Nephron progenitor cell (in vitro differentiated cells): ENCODE measurements at regions not wholly inside any gene's neighbourhood (a gene's known extent, or its start where the extent isn't known, plus 50 kb on each side); places are given as distances from the start of the nearest gene placed in this dataset.

Experiments used
- DNase-seq: peaks from one replicate; pipeline ENCODE4 v3.0.0; 2021
- H3K27ac Mint-ChIP-seq: 2 replicates; pipeline ENCODE4 v1.8.0; 2021; ENCODE audit warnings: mild to moderate bottlenecking, moderate library complexity, mixed read lengths
- H3K27me3 Mint-ChIP-seq: 2 replicates; pipeline ENCODE4 v1.8.0; 2021; ENCODE audit warnings: mild to moderate bottlenecking, low read depth, mixed read lengths; ENCODE audit not compliant: poor library complexity
- H3K36me3 Mint-ChIP-seq: 2 replicates; pipeline ENCODE4 v1.8.0; 2021; ENCODE audit warnings: low read depth, mixed read lengths
- H3K4me1 Mint-ChIP-seq: 2 replicates; pipeline ENCODE4 v1.8.0; 2021; ENCODE audit warnings: mixed read lengths
- H3K4me3 Mint-ChIP-seq: 2 replicates; pipeline ENCODE4 v1.8.0; 2021; ENCODE audit warnings: mild to moderate bottlenecking, moderate library complexity, mixed read lengths
- H3K9me3 Mint-ChIP-seq: 2 replicates; pipeline ENCODE4 v1.8.0; 2021; ENCODE audit warnings: mild to moderate bottlenecking, moderate library complexity, mixed read lengths
- CTCF ChIP-seq: fragments of 200-600 bp; sonication (generic); IDR thresholded peaks from 2 replicates; pipeline ENCODE4 v1.5.0; 2021; ENCODE audit warnings: antibody characterized with exemption

DNA sequence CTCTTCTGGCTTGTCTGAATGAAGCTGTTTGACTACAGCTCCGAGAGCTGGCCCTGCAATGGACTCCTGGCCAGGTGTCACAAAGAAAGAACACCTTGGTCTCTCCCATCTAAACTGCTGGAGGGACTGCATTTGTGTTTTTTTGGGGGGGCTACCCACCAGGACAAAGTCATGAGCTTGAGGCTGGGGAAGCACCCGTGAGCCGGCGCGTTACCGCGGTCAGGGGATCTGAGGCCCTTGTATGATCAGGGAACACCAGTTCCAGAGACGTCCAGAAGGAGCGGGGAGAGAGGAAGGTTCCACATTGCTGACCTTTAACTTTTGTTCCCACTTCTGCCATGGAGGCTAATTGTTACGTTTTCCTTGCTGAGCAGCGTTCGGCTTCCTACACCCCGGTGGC lies 84.5 kb upstream of the C1orf174 start:
- Mint-ChIP-seq H3K36me3 (no peaks in the 10 kb centered on the region), H3K27me3 (peaks cover 7% of the 10 kb centered on the region), H3K27ac (no peak overlapping the region), H3K9me3 (no peaks in the 10 kb centered on the region), H3K4me1 (peaks cover 16% of the 10 kb centered on the region), H3K4me3 (no peak overlapping the region)
- TF ChIP-seq CTCF, result no peak
- DNase-seq, result no peak

GRCh38 chr1:3986686-3987218 lies 86.7 kb upstream of the C1orf174 start:
- no peak for TF ChIP-seq CTCF
- Mint-ChIP-seq H3K9me3 (peaks cover 8% of the 10 kb centered on the region), H3K27me3 (peaks cover 10% of the 10 kb centered on the region), H3K4me3 (no peak overlapping the region), H3K4me1 (peaks cover 5% of the 10 kb centered on the region), H3K36me3 (no peaks in the 10 kb centered on the region), H3K27ac (no peak overlapping the region)
- no peak for DNase-seq

GRCh38 chr1:3987669-3988235 lies 87.7 kb upstream of the C1orf174 start:
- Mint-ChIP-seq H3K4me1 (no peaks in the 10 kb centered on the region), H3K27me3 (peaks cover 14% of the 10 kb centered on the region)

GRCh38 chr1:3988431-3988830 lies 88.4 kb upstream of the C1orf174 start:
- DNase-seq, result no peak
- Mint-ChIP-seq H3K4me3 (no peak overlapping the region), H3K36me3 (no peaks in the 10 kb centered on the region), H3K27ac (no peak overlapping the region), H3K27me3 (peaks cover 14% of the 10 kb centered on the region), H3K4me1 (no peaks in the 10 kb centered on the region), H3K9me3 (peaks cover 12% of the 10 kb centered on the region)
- TF ChIP-seq CTCF, result no peak

More at GRCh38 chr1:3987669-3988235, 87.7 kb upstream of the C1orf174 start:
- Mint-ChIP-seq H3K4me3 (no peak overlapping the region), H3K27ac (no peak overlapping the region), H3K36me3 (no peaks in the 10 kb centered on the region), H3K9me3 (peaks cover 12% of the 10 kb centered on the region)
- no peak for DNase-seq
- no peak for TF ChIP-seq CTCF

- H3K4me3 Mint-ChIP-seq, result no peak overlapping the region
- TF ChIP-seq CTCF, result no peak
- H3K9me3 Mint-ChIP-seq, result peaks cover 12% of the 10 kb centered on the region
- DNase-seq, result no peak
- H3K27ac Mint-ChIP-seq, result no peak overlapping the region
- peaks cover 14% of the 10 kb centered on the region for H3K27me3 Mint-ChIP-seq
- H3K36me3 Mint-ChIP-seq, result no peaks in the 10 kb centered on the region
- no peaks in the 10 kb centered on the region for H3K4me1 Mint-ChIP-seq
These were observed 89.4 kb upstream of the C1orf174 start for GRCh38 chr1:3989465-3989864.

DNA sequence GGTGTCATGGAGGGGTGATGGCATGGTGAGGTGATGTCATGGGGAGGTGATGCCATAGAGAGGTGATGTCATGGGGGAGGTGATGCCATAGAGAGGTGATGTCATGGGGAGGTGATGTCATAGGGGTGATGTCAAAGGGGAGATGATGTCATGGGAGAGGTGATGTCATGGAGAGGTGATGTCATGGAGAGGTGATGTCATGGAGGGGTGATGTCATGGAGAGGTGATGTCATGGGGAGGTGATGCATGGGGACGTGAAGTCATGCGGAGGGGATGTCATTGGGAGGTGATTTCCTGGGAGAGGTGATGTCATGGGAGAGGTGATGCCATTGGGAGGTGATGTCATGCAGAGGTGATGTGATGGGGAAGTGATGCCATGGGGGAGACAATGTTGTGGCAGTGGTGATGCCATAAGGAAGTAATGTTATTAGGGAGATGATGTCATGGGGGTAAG lies 92.1 kb upstream of the C1orf174 start:
- Mint-ChIP-seq H3K9me3 (peaks cover 12% of the 10 kb centered on the region), H3K4me3 (no peak overlapping the region), H3K27ac (no peak overlapping the region), H3K36me3 (no peaks in the 10 kb centered on the region), H3K27me3 (peaks cover 11% of the 10 kb centered on the region), H3K4me1 (peaks cover 4% of the 10 kb centered on the region)
- no peak for TF ChIP-seq CTCF
- no peak for DNase-seq
